Fibroblast of the aortic adventitia (primary cell): ENCODE measurements at regions not wholly inside any gene's neighbourhood (a gene's known extent, or its start where the extent isn't known, plus 50 kb on each side); places are given as distances from the start of the nearest gene placed in this dataset.

Source experiments
- DNase-seq: peaks from one replicate; pipeline ENCODE4 v3.0.0-alpha.2; 2010; ENCODE audit warnings: low read depth
- H3K4me3 ChIP-seq: 2 replicates; pipeline ENCODE4 v1.5.1; 2011; ENCODE audit warnings: low read depth, mild to moderate bottlenecking, control low read depth, low read length, moderate library complexity
- TF ChIP-seq, protein P1 (sequence below): IDR thresholded peaks from 2 replicates; pipeline ENCODE4 v1.5.1; 2011; ENCODE audit warnings: mild to moderate bottlenecking, low read length, control low read depth, inconsistent platforms; ENCODE audit not compliant: insufficient read depth

GRCh38 chr2:120498121-120498520, 152.2 kb downstream of the INHBB start:
- H3K4me3 ChIP-seq: no peak overlapping the region
- no peak for DNase-seq
- TF ChIP-seq, protein P1, sequence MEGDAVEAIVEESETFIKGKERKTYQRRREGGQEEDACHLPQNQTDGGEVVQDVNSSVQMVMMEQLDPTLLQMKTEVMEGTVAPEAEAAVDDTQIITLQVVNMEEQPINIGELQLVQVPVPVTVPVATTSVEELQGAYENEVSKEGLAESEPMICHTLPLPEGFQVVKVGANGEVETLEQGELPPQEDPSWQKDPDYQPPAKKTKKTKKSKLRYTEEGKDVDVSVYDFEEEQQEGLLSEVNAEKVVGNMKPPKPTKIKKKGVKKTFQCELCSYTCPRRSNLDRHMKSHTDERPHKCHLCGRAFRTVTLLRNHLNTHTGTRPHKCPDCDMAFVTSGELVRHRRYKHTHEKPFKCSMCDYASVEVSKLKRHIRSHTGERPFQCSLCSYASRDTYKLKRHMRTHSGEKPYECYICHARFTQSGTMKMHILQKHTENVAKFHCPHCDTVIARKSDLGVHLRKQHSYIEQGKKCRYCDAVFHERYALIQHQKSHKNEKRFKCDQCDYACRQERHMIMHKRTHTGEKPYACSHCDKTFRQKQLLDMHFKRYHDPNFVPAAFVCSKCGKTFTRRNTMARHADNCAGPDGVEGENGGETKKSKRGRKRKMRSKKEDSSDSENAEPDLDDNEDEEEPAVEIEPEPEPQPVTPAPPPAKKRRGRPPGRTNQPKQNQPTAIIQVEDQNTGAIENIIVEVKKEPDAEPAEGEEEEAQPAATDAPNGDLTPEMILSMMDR: no peak

DNA sequence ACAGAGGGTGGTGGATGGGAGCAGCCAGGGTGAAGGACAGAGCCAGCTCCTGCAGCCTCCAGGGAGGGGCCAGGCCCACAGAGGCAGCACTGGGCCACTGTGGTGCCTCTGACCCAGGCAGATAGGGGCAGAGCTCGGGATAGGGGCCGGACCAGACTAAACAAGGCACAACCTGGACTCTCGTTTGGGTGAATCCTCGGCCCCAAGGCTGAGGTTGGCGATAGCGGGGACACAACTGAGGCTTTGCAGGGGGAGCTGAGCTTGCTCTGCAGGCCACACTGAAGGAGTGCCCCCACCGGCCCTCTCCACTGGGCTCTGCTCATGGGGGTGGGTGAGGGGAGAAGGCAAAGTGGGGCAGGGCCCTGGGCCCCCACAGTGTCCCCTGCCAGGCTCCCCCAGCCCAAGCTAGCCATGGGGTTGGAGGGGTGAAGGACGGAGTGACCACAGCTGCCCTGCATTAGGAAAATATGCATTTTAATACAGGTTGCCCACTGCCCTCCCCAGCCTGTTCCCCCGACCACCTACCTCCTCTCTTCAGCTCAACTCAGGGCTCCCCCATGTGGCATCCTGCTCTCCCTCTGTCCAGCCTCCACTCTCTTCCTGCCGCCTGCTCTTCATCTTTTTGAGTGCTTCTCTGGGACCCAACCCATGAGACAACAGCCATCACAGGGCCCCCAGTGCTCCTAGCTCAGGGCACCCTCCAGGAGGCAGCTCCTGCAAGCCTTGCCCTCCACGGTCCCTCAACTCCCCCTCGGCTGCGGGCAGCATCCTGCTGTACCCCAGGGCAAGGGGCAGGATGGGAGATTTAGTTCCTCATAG, 152.8 kb downstream of the INHBB start:
- H3K4me3 ChIP-seq: no peak overlapping the region
- TF ChIP-seq, protein P1: no peak
- DNase-seq: no peak

GRCh38 chr2:120499784-120500495, 154.0 kb downstream of the INHBB start:
- TF ChIP-seq, protein P1: no peak
- no peak for DNase-seq
- no peak overlapping the region for H3K4me3 ChIP-seq

DNA sequence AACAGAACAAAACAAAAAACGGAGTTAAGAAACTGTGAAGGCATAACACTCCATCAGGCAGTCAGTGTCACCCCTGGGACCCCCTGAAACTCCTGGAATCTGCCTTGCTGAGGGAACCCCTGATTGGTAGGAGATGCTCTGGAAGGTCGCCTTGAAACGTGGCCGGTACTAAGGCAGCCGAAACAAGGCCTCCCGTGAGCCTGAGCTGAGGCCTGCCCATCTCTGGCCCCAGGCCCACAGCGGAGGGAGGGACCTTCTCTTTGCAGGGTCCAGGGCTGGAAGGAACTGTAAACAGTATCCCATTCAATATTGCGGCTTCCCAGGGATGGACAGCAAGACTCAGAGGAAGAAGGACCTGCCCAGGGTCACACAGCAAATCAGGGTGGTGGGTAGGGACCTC, 155.7 kb downstream of the INHBB start:
- no peak overlapping the region for H3K4me3 ChIP-seq
- TF ChIP-seq, protein P1: no peak
- DNase-seq: no peak

DNA sequence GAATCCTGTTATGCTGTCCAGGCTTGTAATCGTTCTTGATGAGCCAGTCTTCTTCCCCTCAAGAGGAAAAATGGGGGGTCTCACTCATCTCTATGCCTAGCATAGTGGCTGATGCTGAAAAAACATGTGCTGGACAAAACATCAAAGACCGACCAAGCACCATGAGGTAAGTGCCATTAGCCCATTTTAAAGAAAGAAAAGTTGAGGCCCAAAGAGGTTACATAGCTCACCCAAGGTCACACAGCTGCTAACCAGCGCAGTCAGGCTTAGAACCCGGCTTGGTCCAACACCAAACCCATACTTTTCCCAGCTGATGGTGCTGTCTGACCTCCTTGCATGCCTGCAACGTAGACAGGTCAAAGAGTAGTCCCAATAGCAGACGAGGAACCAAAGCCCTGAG, 156.4 kb downstream of the INHBB start:
- H3K4me3 ChIP-seq: no peak overlapping the region
- DNase-seq: no peak
- TF ChIP-seq, protein P1: no peak

DNA sequence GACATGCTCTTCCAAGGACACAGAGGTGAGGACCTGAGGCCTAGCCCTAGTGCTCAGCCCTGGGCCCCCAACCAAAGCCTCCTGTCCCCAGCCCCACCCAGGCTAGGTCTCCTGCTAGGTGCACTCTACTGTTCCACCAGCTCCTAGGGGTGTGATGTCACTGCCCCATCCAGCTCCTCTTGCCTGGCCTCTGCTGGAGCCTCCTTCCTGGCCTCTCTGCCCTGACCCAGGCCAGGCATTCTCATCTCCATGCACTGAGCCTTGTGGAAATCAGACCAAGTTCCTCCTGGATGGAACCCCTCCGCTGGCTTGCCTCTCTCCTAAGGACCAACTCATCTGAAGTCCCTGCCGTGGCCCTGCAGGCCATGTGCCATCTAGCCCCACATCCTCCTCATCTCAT, 156.8 kb downstream of the INHBB start:
- TF ChIP-seq, protein P1: no peak
- DNase-seq: no peak
- no peak overlapping the region for H3K4me3 ChIP-seq
